ENCODE measurements at regions not wholly inside any gene's neighbourhood (a gene's known extent, or its start where the extent isn't known, plus 50 kb on each side); places are given as distances from the start of the nearest gene placed in this dataset.

DNA sequence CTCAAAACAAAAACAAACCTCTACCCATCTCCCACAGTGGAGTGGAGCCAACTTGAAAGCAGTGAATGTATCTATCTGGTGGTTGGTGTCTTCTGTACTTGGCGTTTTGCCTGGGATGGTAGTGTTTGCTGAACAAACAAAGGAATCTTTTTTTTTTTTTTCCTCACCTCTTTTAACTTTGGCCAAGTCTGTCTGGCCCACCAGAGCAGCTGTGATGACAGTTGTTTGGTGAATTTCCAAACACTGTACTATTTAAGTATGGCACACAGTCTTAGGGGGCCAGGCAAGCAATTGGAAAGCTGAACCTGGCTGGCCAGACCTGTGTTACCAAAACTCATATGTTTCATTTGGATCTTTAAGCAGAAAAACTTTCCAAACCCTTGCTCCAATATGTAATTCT lies 101.8 kb upstream of the CDH13 start:
- ChIA-PET CTCF (no interaction called here), POLR2A (interaction anchor here (0.7 kb wide), 1 partner anchor 232 kb away, joined by 5 read pairs; no protein-coding TSS in a partner anchor)
- ATAC-seq = no peak
- H3K4me1 Mint-ChIP-seq = peaks cover 5% of the 10 kb centered on the region
- H3K4me3 Mint-ChIP-seq = no peak overlapping the region
- peaks cover 59% of the 10 kb centered on the region for H3K27me3 Mint-ChIP-seq (ENCODE audit: low read depth)
- H3K27ac Mint-ChIP-seq = no peak overlapping the region
- H3K9me3 Mint-ChIP-seq = peaks cover 40% of the 10 kb centered on the region
- no peaks in the 10 kb centered on the region for H3K36me3 Mint-ChIP-seq
- TF ChIP-seq, protein P1, sequence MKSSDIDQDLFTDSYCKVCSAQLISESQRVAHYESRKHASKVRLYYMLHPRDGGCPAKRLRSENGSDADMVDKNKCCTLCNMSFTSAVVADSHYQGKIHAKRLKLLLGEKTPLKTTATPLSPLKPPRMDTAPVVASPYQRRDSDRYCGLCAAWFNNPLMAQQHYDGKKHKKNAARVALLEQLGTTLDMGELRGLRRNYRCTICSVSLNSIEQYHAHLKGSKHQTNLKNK (CRISPR knock-in tag; IDR thresholded peaks at IDR 0.05) = no peak
- TF ChIP-seq, protein P2, sequence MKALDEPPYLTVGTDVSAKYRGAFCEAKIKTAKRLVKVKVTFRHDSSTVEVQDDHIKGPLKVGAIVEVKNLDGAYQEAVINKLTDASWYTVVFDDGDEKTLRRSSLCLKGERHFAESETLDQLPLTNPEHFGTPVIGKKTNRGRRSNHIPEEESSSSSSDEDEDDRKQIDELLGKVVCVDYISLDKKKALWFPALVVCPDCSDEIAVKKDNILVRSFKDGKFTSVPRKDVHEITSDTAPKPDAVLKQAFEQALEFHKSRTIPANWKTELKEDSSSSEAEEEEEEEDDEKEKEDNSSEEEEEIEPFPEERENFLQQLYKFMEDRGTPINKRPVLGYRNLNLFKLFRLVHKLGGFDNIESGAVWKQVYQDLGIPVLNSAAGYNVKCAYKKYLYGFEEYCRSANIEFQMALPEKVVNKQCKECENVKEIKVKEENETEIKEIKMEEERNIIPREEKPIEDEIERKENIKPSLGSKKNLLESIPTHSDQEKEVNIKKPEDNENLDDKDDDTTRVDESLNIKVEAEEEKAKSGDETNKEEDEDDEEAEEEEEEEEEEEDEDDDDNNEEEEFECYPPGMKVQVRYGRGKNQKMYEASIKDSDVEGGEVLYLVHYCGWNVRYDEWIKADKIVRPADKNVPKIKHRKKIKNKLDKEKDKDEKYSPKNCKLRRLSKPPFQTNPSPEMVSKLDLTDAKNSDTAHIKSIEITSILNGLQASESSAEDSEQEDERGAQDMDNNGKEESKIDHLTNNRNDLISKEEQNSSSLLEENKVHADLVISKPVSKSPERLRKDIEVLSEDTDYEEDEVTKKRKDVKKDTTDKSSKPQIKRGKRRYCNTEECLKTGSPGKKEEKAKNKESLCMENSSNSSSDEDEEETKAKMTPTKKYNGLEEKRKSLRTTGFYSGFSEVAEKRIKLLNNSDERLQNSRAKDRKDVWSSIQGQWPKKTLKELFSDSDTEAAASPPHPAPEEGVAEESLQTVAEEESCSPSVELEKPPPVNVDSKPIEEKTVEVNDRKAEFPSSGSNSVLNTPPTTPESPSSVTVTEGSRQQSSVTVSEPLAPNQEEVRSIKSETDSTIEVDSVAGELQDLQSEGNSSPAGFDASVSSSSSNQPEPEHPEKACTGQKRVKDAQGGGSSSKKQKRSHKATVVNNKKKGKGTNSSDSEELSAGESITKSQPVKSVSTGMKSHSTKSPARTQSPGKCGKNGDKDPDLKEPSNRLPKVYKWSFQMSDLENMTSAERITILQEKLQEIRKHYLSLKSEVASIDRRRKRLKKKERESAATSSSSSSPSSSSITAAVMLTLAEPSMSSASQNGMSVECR (CRISPR knock-in tag; IDR thresholded peaks at IDR 0.05; ENCODE audit: borderline replicate concordance) = no peak
- TF ChIP-seq, protein P3, sequence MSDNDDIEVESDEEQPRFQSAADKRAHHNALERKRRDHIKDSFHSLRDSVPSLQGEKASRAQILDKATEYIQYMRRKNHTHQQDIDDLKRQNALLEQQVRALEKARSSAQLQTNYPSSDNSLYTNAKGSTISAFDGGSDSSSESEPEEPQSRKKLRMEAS (CRISPR knock-in tag; IDR thresholded peaks at IDR 0.05) = no peak
- no peak for TF ChIP-seq SMAD4 (CRISPR knock-in tag; IDR thresholded peaks at IDR 0.05)
- TF ChIP-seq JAZF1 (CRISPR knock-in tag; IDR thresholded peaks at IDR 0.05) = no peak
- TF ChIP-seq, protein P4, sequence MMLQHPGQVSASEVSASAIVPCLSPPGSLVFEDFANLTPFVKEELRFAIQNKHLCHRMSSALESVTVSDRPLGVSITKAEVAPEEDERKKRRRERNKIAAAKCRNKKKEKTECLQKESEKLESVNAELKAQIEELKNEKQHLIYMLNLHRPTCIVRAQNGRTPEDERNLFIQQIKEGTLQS (CRISPR knock-in tag; conservative IDR thresholded peaks at IDR 0.05) = no peak
- no peak for TF ChIP-seq TCF7 (CRISPR knock-in tag; IDR thresholded peaks at IDR 0.05; ENCODE audit: low read depth)
- no peak for DNase-seq (ENCODE audit: low spot score)

DNA sequence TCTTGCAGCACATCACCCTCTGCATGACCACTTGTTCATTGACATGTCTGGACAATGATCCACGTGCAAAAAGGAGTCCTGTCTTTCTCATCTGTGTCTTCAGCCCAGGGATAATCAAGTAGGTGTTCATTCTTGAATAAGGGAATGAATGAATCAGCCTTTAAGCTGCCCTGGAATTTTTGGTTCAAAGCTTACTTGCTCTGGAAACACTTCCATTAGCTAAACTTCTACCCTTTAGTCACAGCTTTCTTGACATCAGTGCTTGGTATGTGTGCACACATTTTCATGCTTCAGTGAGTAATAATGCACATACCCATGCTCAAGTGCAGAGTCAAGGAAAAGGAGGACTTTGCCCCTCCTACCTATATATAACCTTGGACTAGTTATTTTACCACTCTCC lies 103.0 kb upstream of the CDH13 start:
- H3K9me3 Mint-ChIP-seq = peaks cover 34% of the 10 kb centered on the region
- DNase-seq (ENCODE audit: low spot score) (no peak), ATAC-seq (no peak)
- no peak overlapping the region for H3K27ac Mint-ChIP-seq
- H3K36me3 Mint-ChIP-seq = no peaks in the 10 kb centered on the region
- peaks cover 59% of the 10 kb centered on the region for H3K27me3 Mint-ChIP-seq (ENCODE audit: low read depth)
- no peak overlapping the region for H3K4me3 Mint-ChIP-seq
- H3K4me1 Mint-ChIP-seq = peaks cover 5% of the 10 kb centered on the region
- ChIA-PET CTCF (no interaction called here), POLR2A (no interaction called here)
- TF ChIP-seq ZNF416 (CRISPR knock-in tag; IDR thresholded peaks at IDR 0.05) (no peak), TCF7 (CRISPR knock-in tag; IDR thresholded peaks at IDR 0.05; ENCODE audit: low read depth) (no peak), CREM (CRISPR knock-in tag; IDR thresholded peaks at IDR 0.05) (no peak), ATF1 (CRISPR knock-in tag; IDR thresholded peaks at IDR 0.05) (no peak), ZNF317 (CRISPR knock-in tag; IDR thresholded peaks at IDR 0.05; ENCODE audit: borderline replicate concordance, low read depth) (no peak), ZNF219 (CRISPR knock-in tag; IDR thresholded peaks at IDR 0.05; ENCODE audit: borderline replicate concordance) (no peak), ESRRA (CRISPR knock-in tag; IDR thresholded peaks at IDR 0.05; ENCODE audit: borderline replicate concordance) (no peak), ZNF121 (CRISPR knock-in tag; IDR thresholded peaks at IDR 0.05) (no peak), PRRX2 (CRISPR knock-in tag; IDR thresholded peaks at IDR 0.05) (no peak), OVOL2 (CRISPR knock-in tag; IDR thresholded peaks at IDR 0.05; ENCODE audit: borderline replicate concordance) (no peak), RORB (CRISPR knock-in tag; IDR thresholded peaks at IDR 0.05) (no peak), GTF2I (CRISPR knock-in tag; conservative IDR thresholded peaks at IDR 0.05) (no peak), SMAD3 (CRISPR knock-in tag; IDR thresholded peaks at IDR 0.05; ENCODE audit: borderline replicate concordance) (no peak), TEAD4 (CRISPR knock-in tag; IDR thresholded peaks at IDR 0.05) (no peak)
- TF ChIP-seq, protein P5, sequence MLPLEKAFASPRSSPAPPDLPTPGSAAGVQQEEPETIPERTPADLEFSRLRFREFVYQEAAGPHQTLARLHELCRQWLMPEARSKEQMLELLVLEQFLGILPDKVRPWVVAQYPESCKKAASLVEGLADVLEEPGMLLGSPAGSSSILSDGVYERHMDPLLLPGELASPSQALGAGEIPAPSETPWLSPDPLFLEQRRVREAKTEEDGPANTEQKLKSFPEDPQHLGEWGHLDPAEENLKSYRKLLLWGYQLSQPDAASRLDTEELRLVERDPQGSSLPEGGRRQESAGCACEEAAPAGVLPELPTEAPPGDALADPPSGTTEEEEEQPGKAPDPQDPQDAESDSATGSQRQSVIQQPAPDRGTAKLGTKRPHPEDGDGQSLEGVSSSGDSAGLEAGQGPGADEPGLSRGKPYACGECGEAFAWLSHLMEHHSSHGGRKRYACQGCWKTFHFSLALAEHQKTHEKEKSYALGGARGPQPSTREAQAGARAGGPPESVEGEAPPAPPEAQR (CRISPR knock-in tag; IDR thresholded peaks at IDR 0.05) = no peak
- TF ChIP-seq, protein P6, sequence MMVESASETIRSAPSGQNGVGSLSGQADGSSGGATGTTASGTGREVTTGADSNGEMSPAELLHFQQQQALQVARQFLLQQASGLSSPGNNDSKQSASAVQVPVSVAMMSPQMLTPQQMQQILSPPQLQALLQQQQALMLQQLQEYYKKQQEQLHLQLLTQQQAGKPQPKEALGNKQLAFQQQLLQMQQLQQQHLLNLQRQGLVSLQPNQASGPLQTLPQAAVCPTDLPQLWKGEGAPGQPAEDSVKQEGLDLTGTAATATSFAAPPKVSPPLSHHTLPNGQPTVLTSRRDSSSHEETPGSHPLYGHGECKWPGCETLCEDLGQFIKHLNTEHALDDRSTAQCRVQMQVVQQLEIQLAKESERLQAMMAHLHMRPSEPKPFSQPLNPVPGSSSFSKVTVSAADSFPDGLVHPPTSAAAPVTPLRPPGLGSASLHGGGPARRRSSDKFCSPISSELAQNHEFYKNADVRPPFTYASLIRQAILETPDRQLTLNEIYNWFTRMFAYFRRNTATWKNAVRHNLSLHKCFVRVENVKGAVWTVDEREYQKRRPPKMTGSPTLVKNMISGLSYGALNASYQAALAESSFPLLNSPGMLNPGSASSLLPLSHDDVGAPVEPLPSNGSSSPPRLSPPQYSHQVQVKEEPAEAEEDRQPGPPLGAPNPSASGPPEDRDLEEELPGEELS (CRISPR knock-in tag; IDR thresholded peaks at IDR 0.05) = no peak
- TF ChIP-seq, protein P7, sequence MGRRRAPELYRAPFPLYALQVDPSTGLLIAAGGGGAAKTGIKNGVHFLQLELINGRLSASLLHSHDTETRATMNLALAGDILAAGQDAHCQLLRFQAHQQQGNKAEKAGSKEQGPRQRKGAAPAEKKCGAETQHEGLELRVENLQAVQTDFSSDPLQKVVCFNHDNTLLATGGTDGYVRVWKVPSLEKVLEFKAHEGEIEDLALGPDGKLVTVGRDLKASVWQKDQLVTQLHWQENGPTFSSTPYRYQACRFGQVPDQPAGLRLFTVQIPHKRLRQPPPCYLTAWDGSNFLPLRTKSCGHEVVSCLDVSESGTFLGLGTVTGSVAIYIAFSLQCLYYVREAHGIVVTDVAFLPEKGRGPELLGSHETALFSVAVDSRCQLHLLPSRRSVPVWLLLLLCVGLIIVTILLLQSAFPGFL (CRISPR knock-in tag; IDR thresholded peaks at IDR 0.05; ENCODE audit: borderline replicate concordance) = no peak
- TF ChIP-seq, protein P8, sequence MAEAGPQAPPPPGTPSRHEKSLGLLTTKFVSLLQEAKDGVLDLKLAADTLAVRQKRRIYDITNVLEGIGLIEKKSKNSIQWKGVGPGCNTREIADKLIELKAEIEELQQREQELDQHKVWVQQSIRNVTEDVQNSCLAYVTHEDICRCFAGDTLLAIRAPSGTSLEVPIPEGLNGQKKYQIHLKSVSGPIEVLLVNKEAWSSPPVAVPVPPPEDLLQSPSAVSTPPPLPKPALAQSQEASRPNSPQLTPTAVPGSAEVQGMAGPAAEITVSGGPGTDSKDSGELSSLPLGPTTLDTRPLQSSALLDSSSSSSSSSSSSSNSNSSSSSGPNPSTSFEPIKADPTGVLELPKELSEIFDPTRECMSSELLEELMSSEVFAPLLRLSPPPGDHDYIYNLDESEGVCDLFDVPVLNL (CRISPR knock-in tag; IDR thresholded peaks at IDR 0.05; ENCODE audit: borderline replicate concordance, low read depth) = no peak
- TF ChIP-seq, protein P1 (CRISPR knock-in tag; IDR thresholded peaks at IDR 0.05) = no peak
